ENCODE measurements at regions not wholly inside any gene's neighbourhood (a gene's known extent, or its start where the extent isn't known, plus 50 kb on each side); places are given as distances from the start of the nearest gene placed in this dataset.

- WGBS, result 72% methylated on average over 4 of the region's 4 CpGs
- no peak overlapping the region for H3K4me3 ChIP-seq (ENCODE audit: low read depth, low read length)
- H3K4me1 ChIP-seq (ENCODE audit: insufficient read depth), result no peaks in the 10 kb centered on the region
- no peak for DNase-seq (ENCODE audit: extremely low spot score)
- no peak overlapping the region for H3K27ac ChIP-seq (ENCODE audit: low read depth)
- no peaks in the 10 kb centered on the region for H3K36me3 ChIP-seq (ENCODE audit: insufficient read depth)
Measured at GRCh38 chr4:136489101-136489500, 1043.2 kb downstream of the PCDH18 start.

GRCh38 chr4:136484996-136485395, 1047.3 kb downstream of the PCDH18 start:
- Histone ChIP-seq H3K4me1 (ENCODE audit: insufficient read depth) (no peaks in the 10 kb centered on the region), H3K27ac (ENCODE audit: low read depth) (no peak overlapping the region), H3K36me3 (ENCODE audit: insufficient read depth) (no peaks in the 10 kb centered on the region), H3K4me3 (ENCODE audit: low read depth, low read length) (no peak overlapping the region)
- no peak for DNase-seq (ENCODE audit: extremely low spot score)
- WGBS, result 85% methylated on average over 2 of the region's 2 CpGs

GRCh38 chr4:136476753-136477152, 1055.5 kb downstream of the PCDH18 start:
- DNase-seq (ENCODE audit: extremely low spot score), result no peak
- Histone ChIP-seq H3K4me3 (ENCODE audit: low read depth, low read length) (no peak overlapping the region), H3K4me1 (ENCODE audit: insufficient read depth) (no peaks in the 10 kb centered on the region), H3K27ac (ENCODE audit: low read depth) (no peak overlapping the region), H3K36me3 (ENCODE audit: insufficient read depth) (no peaks in the 10 kb centered on the region)
- 67% methylated on average over 1 of the region's 1 CpG for WGBS

GRCh38 chr4:136471051-136471450, 1061.2 kb downstream of the PCDH18 start:
- WGBS, result 93% methylated on average over 2 of the region's 2 CpGs
- H3K27ac ChIP-seq (ENCODE audit: low read depth), result no peak overlapping the region
- no peaks in the 10 kb centered on the region for H3K4me1 ChIP-seq (ENCODE audit: insufficient read depth)
- no peak overlapping the region for H3K4me3 ChIP-seq (ENCODE audit: low read depth, low read length)
- DNase-seq (ENCODE audit: extremely low spot score), result no peak
- no peaks in the 10 kb centered on the region for H3K36me3 ChIP-seq (ENCODE audit: insufficient read depth)

GRCh38 chr4:136465691-136466090, 1066.6 kb downstream of the PCDH18 start:
- WGBS, result 96% methylated on average over 1 of the region's 1 CpG
- Histone ChIP-seq H3K27ac (ENCODE audit: low read depth) (no peak overlapping the region), H3K36me3 (ENCODE audit: insufficient read depth) (no peaks in the 10 kb centered on the region), H3K4me1 (ENCODE audit: insufficient read depth) (no peaks in the 10 kb centered on the region), H3K4me3 (ENCODE audit: low read depth, low read length) (no peak overlapping the region)
- no peak for DNase-seq (ENCODE audit: extremely low spot score)

GRCh38 chr4:136463941-136464340, 1068.4 kb downstream of the PCDH18 start:
- DNase-seq (ENCODE audit: extremely low spot score), result no peak
- H3K27ac ChIP-seq (ENCODE audit: low read depth), result no peak overlapping the region
- WGBS, result 96% methylated on average over 1 of the region's 1 CpG
- no peaks in the 10 kb centered on the region for H3K36me3 ChIP-seq (ENCODE audit: insufficient read depth)
- no peaks in the 10 kb centered on the region for H3K4me1 ChIP-seq (ENCODE audit: insufficient read depth)
- H3K4me3 ChIP-seq (ENCODE audit: low read depth, low read length), result no peak overlapping the region

- WGBS, result 95% methylated on average over 6 of the region's 6 CpGs
- H3K4me1 ChIP-seq (ENCODE audit: insufficient read depth), result no peaks in the 10 kb centered on the region
Measured at GRCh38 chr4:136461533-136461932, 1070.8 kb downstream of the PCDH18 start.

GRCh38 chr4:136458326-136458725, 1074.0 kb downstream of the PCDH18 start:
- Histone ChIP-seq H3K27ac (ENCODE audit: low read depth) (no peak overlapping the region), H3K36me3 (ENCODE audit: insufficient read depth) (no peaks in the 10 kb centered on the region), H3K4me1 (ENCODE audit: insufficient read depth) (no peaks in the 10 kb centered on the region), H3K4me3 (ENCODE audit: low read depth, low read length) (no peak overlapping the region)
- DNase-seq (ENCODE audit: extremely low spot score), result no peak
- WGBS, result 91% methylated on average over 4 of the region's 4 CpGs

More at GRCh38 chr4:136461533-136461932, 1070.8 kb downstream of the PCDH18 start:
- no peak overlapping the region for H3K4me3 ChIP-seq (ENCODE audit: low read depth, low read length)
- no peaks in the 10 kb centered on the region for H3K36me3 ChIP-seq (ENCODE audit: insufficient read depth)
- H3K27ac ChIP-seq (ENCODE audit: low read depth), result no peak overlapping the region
- no peak for DNase-seq (ENCODE audit: extremely low spot score)

GRCh38 chr4:136457577-136457976, 1074.7 kb downstream of the PCDH18 start:
- WGBS, result 89% methylated on average over 5 of the region's 5 CpGs
- H3K4me3 ChIP-seq (ENCODE audit: low read depth, low read length), result no peak overlapping the region
- no peak for DNase-seq (ENCODE audit: extremely low spot score)
- no peaks in the 10 kb centered on the region for H3K36me3 ChIP-seq (ENCODE audit: insufficient read depth)
- H3K27ac ChIP-seq (ENCODE audit: low read depth), result no peak overlapping the region
- H3K4me1 ChIP-seq (ENCODE audit: insufficient read depth), result no peaks in the 10 kb centered on the region

- no peaks in the 10 kb centered on the region for H3K36me3 ChIP-seq (ENCODE audit: insufficient read depth)
- 91% methylated on average over 2 of the region's 2 CpGs for WGBS
- no peaks in the 10 kb centered on the region for H3K4me1 ChIP-seq (ENCODE audit: insufficient read depth)
- H3K27ac ChIP-seq (ENCODE audit: low read depth), result no peak overlapping the region
- no peak for DNase-seq (ENCODE audit: extremely low spot score)
- no peak overlapping the region for H3K4me3 ChIP-seq (ENCODE audit: low read depth, low read length)
Measured at GRCh38 chr4:136457004-136457403, 1075.3 kb downstream of the PCDH18 start.

GRCh38 chr4:136443006-136443405, 1089.3 kb downstream of the PCDH18 start:
- Histone ChIP-seq H3K36me3 (ENCODE audit: insufficient read depth) (no peaks in the 10 kb centered on the region), H3K27ac (ENCODE audit: low read depth) (no peak overlapping the region), H3K4me1 (ENCODE audit: insufficient read depth) (no peaks in the 10 kb centered on the region), H3K4me3 (ENCODE audit: low read depth, low read length) (no peak overlapping the region)
- no peak for DNase-seq (ENCODE audit: extremely low spot score)
- 95% methylated on average over 4 of the region's 4 CpGs for WGBS

- Histone ChIP-seq H3K4me3 (ENCODE audit: low read depth, low read length) (no peak overlapping the region), H3K36me3 (ENCODE audit: insufficient read depth) (no peaks in the 10 kb centered on the region), H3K4me1 (ENCODE audit: insufficient read depth) (no peaks in the 10 kb centered on the region), H3K27ac (ENCODE audit: low read depth) (no peak overlapping the region)
- no peak for DNase-seq (ENCODE audit: extremely low spot score)
- 95% methylated on average over 5 of the region's 5 CpGs for WGBS
Measured at GRCh38 chr4:136442447-136442846, 1089.8 kb downstream of the PCDH18 start.

GRCh38 chr4:136441629-136442282, 1090.5 kb downstream of the PCDH18 start:
- 95% methylated on average over 7 of the region's 7 CpGs for WGBS
- H3K4me1 ChIP-seq (ENCODE audit: insufficient read depth), result no peaks in the 10 kb centered on the region
- no peak overlapping the region for H3K4me3 ChIP-seq (ENCODE audit: low read depth, low read length)
- no peak for DNase-seq (ENCODE audit: extremely low spot score)
- no peak overlapping the region for H3K27ac ChIP-seq (ENCODE audit: low read depth)
- no peaks in the 10 kb centered on the region for H3K36me3 ChIP-seq (ENCODE audit: insufficient read depth)

GRCh38 chr4:136438645-136439044, 1093.6 kb downstream of the PCDH18 start:
- Histone ChIP-seq H3K27ac (ENCODE audit: low read depth) (no peak overlapping the region), H3K36me3 (ENCODE audit: insufficient read depth) (no peaks in the 10 kb centered on the region), H3K4me1 (ENCODE audit: insufficient read depth) (no peaks in the 10 kb centered on the region), H3K4me3 (ENCODE audit: low read depth, low read length) (no peak overlapping the region)
- no peak for DNase-seq (ENCODE audit: extremely low spot score)

GRCh38 chr4:136424052-136424451, 1108.2 kb downstream of the PCDH18 start:
- no peaks in the 10 kb centered on the region for H3K36me3 ChIP-seq (ENCODE audit: insufficient read depth)
- H3K27ac ChIP-seq (ENCODE audit: low read depth), result no peak overlapping the region
- no peak overlapping the region for H3K4me3 ChIP-seq (ENCODE audit: low read depth, low read length)
- DNase-seq (ENCODE audit: extremely low spot score), result no peak
- no peaks in the 10 kb centered on the region for H3K4me1 ChIP-seq (ENCODE audit: insufficient read depth)
